SK-N-SH (cell line): ENCODE measurements at regions not wholly inside any gene's neighbourhood (a gene's known extent, or its start where the extent isn't known, plus 50 kb on each side); places are given as distances from the start of the nearest gene placed in this dataset.

Experiments used
- CHD2 ChIP-seq: fragments of 150-350 bp; IDR thresholded peaks from 2 replicates; pipeline ENCODE4 v1.6.1; 2018; ENCODE audit warnings: low read length; ENCODE audit not compliant: partially characterized antibody
- EZH2phosphoT487 ChIP-seq: fragments of 200-600 bp; sonication (generic); IDR thresholded peaks from 2 replicates; pipeline ENCODE4 v1.6.1; 2017; ENCODE audit warnings: low read depth, mixed run types, mild to moderate bottlenecking, antibody characterized with exemption, moderate library complexity, borderline replicate concordance
- FOSL2 ChIP-seq: IDR thresholded peaks from 2 replicates; pipeline ENCODE4 v1.4.0; 2012; ENCODE audit warnings: low read depth, mild to moderate bottlenecking, moderate library complexity, borderline replicate concordance
- GABPA ChIP-seq: IDR thresholded peaks from 2 replicates; pipeline ENCODE4 v1.4.0; 2012; ENCODE audit warnings: low read depth, mild to moderate bottlenecking
- MXI1 ChIP-seq: IDR thresholded peaks from 2 replicates; pipeline ENCODE4 v1.6.1; 2012; ENCODE audit warnings: mild to moderate bottlenecking, low read depth, low read length, improper control_type of control experiment
- POLR2AphosphoS5 ChIP-seq: IDR thresholded peaks from 2 replicates; pipeline ENCODE4 v1.6.1; 2012; ENCODE audit warnings: low read depth, low read length
- RAD21 ChIP-seq: IDR thresholded peaks from 2 replicates; pipeline ENCODE4 v1.6.1; 2012; ENCODE audit warnings: mild to moderate bottlenecking, low read length
- RCOR1 ChIP-seq: fragments of 150-350 bp; IDR thresholded peaks from 2 replicates; pipeline ENCODE4 v1.6.1; 2017; ENCODE audit warnings: antibody characterized with exemption, low read length
- TF ChIP-seq, protein P1 (sequence below): fragments of 200-600 bp; sonication (generic); IDR thresholded peaks from 2 replicates; pipeline ENCODE4 v1.6.1; 2017; ENCODE audit warnings: antibody characterized with exemption, mild to moderate bottlenecking, moderate library complexity
- TF ChIP-seq, protein P2 (sequence below): IDR thresholded peaks from 2 replicates; pipeline ENCODE4 v1.4.0; 2012; ENCODE audit warnings: low read depth
- TF ChIP-seq, protein P3 (sequence below): fragments of 150-350 bp; IDR thresholded peaks from 2 replicates; pipeline ENCODE4 v1.6.1; 2017; ENCODE audit warnings: antibody characterized with exemption, low read length, low read depth, borderline replicate concordance

DNA sequence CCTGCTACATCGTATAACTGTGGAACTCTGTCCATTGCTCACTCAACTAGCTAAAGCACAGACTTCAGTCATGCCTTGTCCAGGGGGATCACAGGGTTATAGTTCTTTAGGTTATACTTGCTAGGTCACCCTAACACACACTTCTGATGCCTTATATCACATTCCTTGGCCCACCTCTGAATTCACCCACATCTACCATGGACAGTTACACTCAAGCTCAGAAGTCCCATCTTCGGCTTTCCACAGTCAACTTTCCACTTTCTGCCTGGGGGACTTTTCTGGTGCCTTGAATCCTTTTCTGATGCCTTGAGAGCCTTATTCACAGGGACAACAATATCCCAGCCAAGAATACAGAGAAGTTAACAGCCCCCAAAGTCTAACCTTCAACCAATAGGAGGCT lies 129.2 kb upstream of the MAOA start:
- TF ChIP-seq EZH2phosphoT487 (no peak), FOSL2 (no peak), CHD2 (no peak), MXI1 (no peak), RAD21 (no peak), POLR2AphosphoS5 (no peak), GABPA (no peak), RCOR1 (no peak)
- TF ChIP-seq, protein P1, sequence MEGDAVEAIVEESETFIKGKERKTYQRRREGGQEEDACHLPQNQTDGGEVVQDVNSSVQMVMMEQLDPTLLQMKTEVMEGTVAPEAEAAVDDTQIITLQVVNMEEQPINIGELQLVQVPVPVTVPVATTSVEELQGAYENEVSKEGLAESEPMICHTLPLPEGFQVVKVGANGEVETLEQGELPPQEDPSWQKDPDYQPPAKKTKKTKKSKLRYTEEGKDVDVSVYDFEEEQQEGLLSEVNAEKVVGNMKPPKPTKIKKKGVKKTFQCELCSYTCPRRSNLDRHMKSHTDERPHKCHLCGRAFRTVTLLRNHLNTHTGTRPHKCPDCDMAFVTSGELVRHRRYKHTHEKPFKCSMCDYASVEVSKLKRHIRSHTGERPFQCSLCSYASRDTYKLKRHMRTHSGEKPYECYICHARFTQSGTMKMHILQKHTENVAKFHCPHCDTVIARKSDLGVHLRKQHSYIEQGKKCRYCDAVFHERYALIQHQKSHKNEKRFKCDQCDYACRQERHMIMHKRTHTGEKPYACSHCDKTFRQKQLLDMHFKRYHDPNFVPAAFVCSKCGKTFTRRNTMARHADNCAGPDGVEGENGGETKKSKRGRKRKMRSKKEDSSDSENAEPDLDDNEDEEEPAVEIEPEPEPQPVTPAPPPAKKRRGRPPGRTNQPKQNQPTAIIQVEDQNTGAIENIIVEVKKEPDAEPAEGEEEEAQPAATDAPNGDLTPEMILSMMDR: no peak
- TF ChIP-seq, protein P2, sequence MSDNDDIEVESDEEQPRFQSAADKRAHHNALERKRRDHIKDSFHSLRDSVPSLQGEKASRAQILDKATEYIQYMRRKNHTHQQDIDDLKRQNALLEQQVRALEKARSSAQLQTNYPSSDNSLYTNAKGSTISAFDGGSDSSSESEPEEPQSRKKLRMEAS: no peak
- TF ChIP-seq, protein P3, sequence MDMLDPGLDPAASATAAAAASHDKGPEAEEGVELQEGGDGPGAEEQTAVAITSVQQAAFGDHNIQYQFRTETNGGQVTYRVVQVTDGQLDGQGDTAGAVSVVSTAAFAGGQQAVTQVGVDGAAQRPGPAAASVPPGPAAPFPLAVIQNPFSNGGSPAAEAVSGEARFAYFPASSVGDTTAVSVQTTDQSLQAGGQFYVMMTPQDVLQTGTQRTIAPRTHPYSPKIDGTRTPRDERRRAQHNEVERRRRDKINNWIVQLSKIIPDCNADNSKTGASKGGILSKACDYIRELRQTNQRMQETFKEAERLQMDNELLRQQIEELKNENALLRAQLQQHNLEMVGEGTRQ: no peak
